ENCODE measurements at regions not wholly inside any gene's neighbourhood (a gene's known extent, or its start where the extent isn't known, plus 50 kb on each side); places are given as distances from the start of the nearest gene placed in this dataset.

GRCh38 chr9:21751998-21752397, 50.4 kb upstream of the MTAP start:
- ATAC-seq (replicated peaks in 1 of 2) (no peak), DNase-seq (no peak)
- peaks cover 0 to 3% of the 10 kb centered on the region in 2 donors for H3K36me3 Mint-ChIP-seq (ENCODE audit: insufficient read depth in 2 of 2)
- no peaks in the 10 kb centered on the region for H3K4me1 Mint-ChIP-seq (ENCODE audit: low read depth)
- H3K27me3 Mint-ChIP-seq (ENCODE audit: low read depth): peaks cover 60% of the 10 kb centered on the region
- peaks cover 1% of the 10 kb centered on the region in 2 donors for H3K9me3 Mint-ChIP-seq
- no peak overlapping the region for H3K27ac Mint-ChIP-seq
- no peak overlapping the region for H3K4me3 Mint-ChIP-seq
